ENCODE measurements at regions not wholly inside any gene's neighbourhood (a gene's known extent, or its start where the extent isn't known, plus 50 kb on each side); places are given as distances from the start of the nearest gene placed in this dataset.
"Not testable (repeated sequence)": the region's sequence is repeated elsewhere in the genome, so short reads cannot be mapped to it uniquely, and the experiment has no call there.

DNA sequence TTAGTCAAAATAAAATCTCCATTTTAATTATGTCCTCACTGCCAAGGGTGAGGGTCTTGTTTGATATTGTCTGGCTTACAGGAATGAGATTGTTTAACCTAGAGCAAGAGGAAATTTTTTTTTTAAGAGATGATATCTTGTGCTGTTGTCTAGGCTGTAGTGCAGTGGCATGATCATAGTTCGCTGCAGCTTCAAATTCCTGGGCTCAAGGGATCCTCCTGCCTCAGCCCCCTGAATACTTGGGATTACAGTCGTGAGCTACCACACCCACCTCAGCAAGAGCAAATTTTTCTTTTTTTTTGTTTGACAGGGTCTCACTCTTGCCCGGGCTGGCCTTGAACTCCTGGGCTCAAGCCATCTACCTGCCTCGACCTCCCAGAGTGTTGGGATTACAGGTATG is 84.6 kb downstream of the DISP1 start:
- no peaks in the 10 kb centered on the region for H3K9me3 ChIP-seq (ENCODE audit: low read depth, low read length)
- no peaks in the 10 kb centered on the region for H4K20me1 ChIP-seq (ENCODE audit: insufficient read depth, low read length)
- H3K4me2 ChIP-seq (ENCODE audit: insufficient read depth, low read length): no peak overlapping the region
- H3K27me3 ChIP-seq (ENCODE audit: insufficient read depth, low read length): no peaks in the 10 kb centered on the region
- TF ChIP-seq, protein P1, sequence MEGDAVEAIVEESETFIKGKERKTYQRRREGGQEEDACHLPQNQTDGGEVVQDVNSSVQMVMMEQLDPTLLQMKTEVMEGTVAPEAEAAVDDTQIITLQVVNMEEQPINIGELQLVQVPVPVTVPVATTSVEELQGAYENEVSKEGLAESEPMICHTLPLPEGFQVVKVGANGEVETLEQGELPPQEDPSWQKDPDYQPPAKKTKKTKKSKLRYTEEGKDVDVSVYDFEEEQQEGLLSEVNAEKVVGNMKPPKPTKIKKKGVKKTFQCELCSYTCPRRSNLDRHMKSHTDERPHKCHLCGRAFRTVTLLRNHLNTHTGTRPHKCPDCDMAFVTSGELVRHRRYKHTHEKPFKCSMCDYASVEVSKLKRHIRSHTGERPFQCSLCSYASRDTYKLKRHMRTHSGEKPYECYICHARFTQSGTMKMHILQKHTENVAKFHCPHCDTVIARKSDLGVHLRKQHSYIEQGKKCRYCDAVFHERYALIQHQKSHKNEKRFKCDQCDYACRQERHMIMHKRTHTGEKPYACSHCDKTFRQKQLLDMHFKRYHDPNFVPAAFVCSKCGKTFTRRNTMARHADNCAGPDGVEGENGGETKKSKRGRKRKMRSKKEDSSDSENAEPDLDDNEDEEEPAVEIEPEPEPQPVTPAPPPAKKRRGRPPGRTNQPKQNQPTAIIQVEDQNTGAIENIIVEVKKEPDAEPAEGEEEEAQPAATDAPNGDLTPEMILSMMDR (IDR thresholded peaks at IDR 0.05; ENCODE audit: extremely low read depth, low read depth, low read length): no peak
- peaks cover 25% of the 10 kb centered on the region for H3K4me1 ChIP-seq (ENCODE audit: insufficient read depth, low read length)
- H3K79me2 ChIP-seq (ENCODE audit: insufficient read depth, low read length): no peaks in the 10 kb centered on the region
- H2AFZ ChIP-seq (ENCODE audit: low read length): no peak overlapping the region
- H3K36me3 ChIP-seq (ENCODE audit: insufficient read depth, low read length): no peaks in the 10 kb centered on the region
- H3K27ac ChIP-seq (ENCODE audit: low read depth, low read length): no peak overlapping the region
- DNase-seq (ENCODE audit: insufficient read length, low spot score, missing footprints): no peak
- no peak overlapping the region for H3K4me3 ChIP-seq (ENCODE audit: insufficient read depth, low read length)

DNA sequence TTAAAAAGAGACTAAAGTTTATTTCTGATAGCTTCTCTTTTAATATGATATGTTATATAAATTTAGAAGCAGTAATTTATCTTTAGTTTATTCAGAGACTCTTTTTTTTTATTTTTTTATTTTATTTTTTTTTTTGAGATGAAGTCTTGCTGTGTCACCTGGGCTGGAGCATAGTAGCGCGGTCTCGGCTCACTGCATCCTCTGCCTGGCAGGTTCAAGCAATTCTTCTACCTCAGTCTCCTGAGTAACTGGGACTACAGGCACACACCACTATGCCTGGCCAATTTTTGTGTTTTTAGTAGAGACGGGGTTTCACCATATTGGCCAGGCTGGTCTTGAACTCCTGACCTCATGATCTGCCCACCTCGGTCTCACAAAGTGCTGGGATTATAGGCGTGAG is 89.6 kb downstream of the DISP1 start:
- no peaks in the 10 kb centered on the region for H3K36me3 ChIP-seq (ENCODE audit: insufficient read depth, low read length)
- TF ChIP-seq, protein P1 (IDR thresholded peaks at IDR 0.05; ENCODE audit: extremely low read depth, low read depth, low read length): no peak
- no peak overlapping the region for H2AFZ ChIP-seq (ENCODE audit: low read length)
- no peaks in the 10 kb centered on the region for H3K27me3 ChIP-seq (ENCODE audit: insufficient read depth, low read length)
- H3K4me2 ChIP-seq (ENCODE audit: insufficient read depth, low read length): no peak overlapping the region
- H3K9me3 ChIP-seq (ENCODE audit: low read depth, low read length): no peaks in the 10 kb centered on the region
- H3K4me1 ChIP-seq (ENCODE audit: insufficient read depth, low read length): peaks cover 5% of the 10 kb centered on the region
- no peaks in the 10 kb centered on the region for H3K79me2 ChIP-seq (ENCODE audit: insufficient read depth, low read length)
- no peak for DNase-seq (ENCODE audit: insufficient read length, low spot score, missing footprints)
- no peaks in the 10 kb centered on the region for H4K20me1 ChIP-seq (ENCODE audit: insufficient read depth, low read length)
- no peak overlapping the region for H3K4me3 ChIP-seq (ENCODE audit: insufficient read depth, low read length)
- H3K27ac ChIP-seq (ENCODE audit: low read depth, low read length): no peak overlapping the region

DNA sequence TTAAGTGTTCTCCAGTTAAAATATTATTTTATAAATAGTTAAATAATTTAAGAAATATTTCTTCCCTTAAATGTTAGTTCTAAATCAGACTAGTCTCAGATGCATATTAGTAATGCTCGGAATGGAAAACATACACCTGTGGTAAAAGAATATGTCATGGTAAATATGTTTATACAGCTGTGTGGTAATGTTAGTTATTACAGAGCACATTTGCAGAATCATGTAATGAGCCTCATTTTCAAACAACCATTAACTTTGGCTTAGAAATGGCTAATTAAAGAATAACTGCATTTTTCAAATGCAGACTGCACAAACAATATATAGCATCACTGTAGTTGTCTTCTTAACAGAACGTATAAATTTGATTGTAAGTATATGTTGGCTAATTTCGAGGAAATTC is 90.3 kb downstream of the DISP1 start:
- no peak for DNase-seq (ENCODE audit: insufficient read length, low spot score, missing footprints)
- Histone ChIP-seq H3K79me2 (ENCODE audit: insufficient read depth, low read length) (no peaks in the 10 kb centered on the region), H3K9me3 (ENCODE audit: low read depth, low read length) (no peaks in the 10 kb centered on the region), H2AFZ (ENCODE audit: low read length) (no peak overlapping the region), H3K27me3 (ENCODE audit: insufficient read depth, low read length) (no peaks in the 10 kb centered on the region), H3K4me2 (ENCODE audit: insufficient read depth, low read length) (no peak overlapping the region), H3K27ac (ENCODE audit: low read depth, low read length) (no peak overlapping the region), H3K36me3 (ENCODE audit: insufficient read depth, low read length) (no peaks in the 10 kb centered on the region), H3K4me1 (ENCODE audit: insufficient read depth, low read length) (peaks cover 11% of the 10 kb centered on the region), H4K20me1 (ENCODE audit: insufficient read depth, low read length) (no peaks in the 10 kb centered on the region), H3K4me3 (ENCODE audit: insufficient read depth, low read length) (no peak overlapping the region)
- TF ChIP-seq, protein P1 (IDR thresholded peaks at IDR 0.05; ENCODE audit: extremely low read depth, low read depth, low read length): no peak

DNA sequence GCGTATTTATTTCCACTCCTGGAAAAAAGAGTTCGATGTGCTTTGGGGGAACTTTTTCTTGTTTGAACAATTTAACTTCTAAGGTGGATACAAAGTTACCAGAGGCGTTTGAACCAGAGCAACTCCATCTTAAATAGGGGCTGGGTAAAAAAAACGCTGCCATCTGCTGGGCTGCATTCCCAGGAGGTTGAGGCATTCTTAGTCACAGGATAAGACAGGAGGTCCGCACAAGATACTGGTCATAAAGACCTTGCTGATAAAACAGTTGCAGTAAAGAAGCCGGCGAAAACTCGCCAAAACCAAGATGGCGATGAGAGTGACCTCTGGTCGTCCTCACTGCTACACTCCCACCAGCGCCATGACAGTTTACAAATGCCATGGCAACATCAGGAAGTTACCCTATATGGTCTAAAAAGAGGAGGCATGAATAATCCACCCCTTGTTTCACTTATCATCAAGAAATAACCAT is 91.5 kb downstream of the DISP1 start:
- H3K27ac ChIP-seq (ENCODE audit: low read depth, low read length); H3K36me3 ChIP-seq (ENCODE audit: insufficient read depth, low read length); H3K9me3 ChIP-seq (ENCODE audit: low read depth, low read length); H3K4me2 ChIP-seq (ENCODE audit: insufficient read depth, low read length); H4K20me1 ChIP-seq (ENCODE audit: insufficient read depth, low read length); H3K27me3 ChIP-seq (ENCODE audit: insufficient read depth, low read length); DNase-seq (ENCODE audit: insufficient read length, low spot score, missing footprints); H3K79me2 ChIP-seq (ENCODE audit: insufficient read depth, low read length); H3K4me3 ChIP-seq (ENCODE audit: insufficient read depth, low read length); H2AFZ ChIP-seq (ENCODE audit: low read length): not testable (repeated sequence)
- peaks cover 22% of the 10 kb centered on the region for H3K4me1 ChIP-seq (ENCODE audit: insufficient read depth, low read length)
